ENCODE measurements at regions not wholly inside any gene's neighbourhood (a gene's known extent, or its start where the extent isn't known, plus 50 kb on each side); places are given as distances from the start of the nearest gene placed in this dataset.

DNA sequence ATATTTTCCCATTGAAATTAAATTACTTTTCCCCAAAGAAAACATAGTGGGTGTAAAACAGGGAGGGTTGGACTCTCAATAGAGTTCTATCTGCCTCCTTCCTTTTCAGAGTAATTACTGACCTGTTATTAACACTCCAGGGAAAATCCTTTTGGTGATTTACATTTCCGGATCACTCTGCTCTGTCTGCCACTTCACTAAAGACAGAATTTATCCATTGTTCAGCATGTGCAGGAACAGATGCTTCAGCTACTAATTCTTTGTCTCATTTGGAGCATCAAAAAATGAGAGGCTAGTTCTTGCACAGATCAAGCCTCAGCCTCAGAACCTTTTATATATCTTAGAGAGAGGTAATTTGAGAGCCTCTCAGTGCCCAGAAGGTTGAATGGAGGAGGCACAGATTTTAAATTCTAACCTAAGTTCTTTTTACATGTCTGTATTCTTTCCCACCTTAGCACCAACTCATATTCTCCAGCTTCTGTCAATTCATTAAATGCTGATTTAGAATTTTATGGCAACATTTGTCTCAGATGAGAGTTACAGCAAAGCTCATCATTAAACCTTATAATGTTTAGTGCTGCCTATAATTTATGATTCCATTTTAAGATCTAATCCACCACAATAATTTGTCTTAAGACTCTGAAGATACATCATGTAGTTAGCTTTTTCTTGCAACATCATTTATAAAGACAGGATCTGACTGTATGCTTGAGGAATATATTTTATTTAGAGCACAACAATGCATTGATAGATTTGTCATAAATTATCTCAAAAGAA, 1494.4 kb downstream of the STIM2 start:
- DNase-seq (no peak), FAIRE-seq (no peak)
- Histone ChIP-seq H3K9me3 (ENCODE audit: control insufficient read depth in 2 of 3, insufficient read depth in 1 of 3, low read length in 3 of 3) (no peaks in the 10 kb centered on the region), H3K9ac (ENCODE audit: low read length in 3 of 3) (no peak overlapping the region), H3K36me3 (ENCODE audit: control insufficient read depth in 2 of 3, insufficient read depth in 3 of 3, low read length in 3 of 3) (no peaks in the 10 kb centered on the region), H3K4me1 (ENCODE audit: control insufficient read depth in 2 of 3, insufficient read depth in 2 of 3, low read depth in 1 of 3, low read length in 3 of 3) (no peaks in the 10 kb centered on the region), H3K4me3 (ENCODE audit: low read length in 3 of 3) (no peak overlapping the region), H3K27ac (ENCODE audit: low read depth in 2 of 2, low read length in 2 of 2) (no peak overlapping the region), H3K27me3 (ENCODE audit: control insufficient read depth, insufficient read depth, low read length) (no peaks in the 10 kb centered on the region)
- TF ChIP-seq, protein P1, sequence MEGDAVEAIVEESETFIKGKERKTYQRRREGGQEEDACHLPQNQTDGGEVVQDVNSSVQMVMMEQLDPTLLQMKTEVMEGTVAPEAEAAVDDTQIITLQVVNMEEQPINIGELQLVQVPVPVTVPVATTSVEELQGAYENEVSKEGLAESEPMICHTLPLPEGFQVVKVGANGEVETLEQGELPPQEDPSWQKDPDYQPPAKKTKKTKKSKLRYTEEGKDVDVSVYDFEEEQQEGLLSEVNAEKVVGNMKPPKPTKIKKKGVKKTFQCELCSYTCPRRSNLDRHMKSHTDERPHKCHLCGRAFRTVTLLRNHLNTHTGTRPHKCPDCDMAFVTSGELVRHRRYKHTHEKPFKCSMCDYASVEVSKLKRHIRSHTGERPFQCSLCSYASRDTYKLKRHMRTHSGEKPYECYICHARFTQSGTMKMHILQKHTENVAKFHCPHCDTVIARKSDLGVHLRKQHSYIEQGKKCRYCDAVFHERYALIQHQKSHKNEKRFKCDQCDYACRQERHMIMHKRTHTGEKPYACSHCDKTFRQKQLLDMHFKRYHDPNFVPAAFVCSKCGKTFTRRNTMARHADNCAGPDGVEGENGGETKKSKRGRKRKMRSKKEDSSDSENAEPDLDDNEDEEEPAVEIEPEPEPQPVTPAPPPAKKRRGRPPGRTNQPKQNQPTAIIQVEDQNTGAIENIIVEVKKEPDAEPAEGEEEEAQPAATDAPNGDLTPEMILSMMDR (IDR thresholded peaks at IDR 0.05; ENCODE audit: borderline replicate concordance, extremely low read depth, insufficient read depth), result no peak
- intact Hi-C loops (cut with DNase I), result no loop called here

DNA sequence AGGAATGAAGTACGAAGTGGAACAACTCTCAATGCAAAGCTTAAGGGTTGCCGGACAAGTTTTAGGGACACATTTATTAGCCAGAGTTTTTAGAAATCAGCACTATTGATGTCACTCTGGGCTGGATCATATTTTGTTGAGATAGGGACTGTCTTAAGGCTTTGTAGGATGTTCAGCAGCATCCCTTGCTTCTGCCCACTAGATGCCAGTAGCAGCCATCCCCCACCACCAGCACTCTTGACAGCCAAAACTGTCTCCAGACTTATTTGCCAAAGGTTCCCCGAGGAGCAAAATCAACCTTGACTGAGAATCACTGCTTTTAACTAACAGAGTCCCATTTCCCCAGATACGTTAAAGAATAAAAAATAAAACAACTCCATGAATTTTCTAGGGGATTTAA, 1497.3 kb downstream of the STIM2 start:
- Histone ChIP-seq H3K4me3 (ENCODE audit: low read length in 3 of 3) (no peak overlapping the region), H3K36me3 (ENCODE audit: control insufficient read depth in 2 of 3, insufficient read depth in 3 of 3, low read length in 3 of 3) (no peaks in the 10 kb centered on the region), H3K27me3 (ENCODE audit: control insufficient read depth, insufficient read depth, low read length) (no peaks in the 10 kb centered on the region), H3K9me3 (ENCODE audit: control insufficient read depth in 2 of 3, insufficient read depth in 1 of 3, low read length in 3 of 3) (no peaks in the 10 kb centered on the region), H3K4me1 (ENCODE audit: control insufficient read depth in 2 of 3, insufficient read depth in 2 of 3, low read depth in 1 of 3, low read length in 3 of 3) (no peaks in the 10 kb centered on the region), H3K27ac (ENCODE audit: low read depth in 2 of 2, low read length in 2 of 2) (no peak overlapping the region), H3K9ac (ENCODE audit: low read length in 3 of 3) (no peak overlapping the region)
- DNase-seq, result peak in 1 of 5 donors; percentile 11
- TF ChIP-seq, protein P1 (IDR thresholded peaks at IDR 0.05; ENCODE audit: borderline replicate concordance, extremely low read depth, insufficient read depth), result no peak
- FAIRE-seq, result no peak
- intact Hi-C loops (cut with DNase I), result no loop called here

DNA sequence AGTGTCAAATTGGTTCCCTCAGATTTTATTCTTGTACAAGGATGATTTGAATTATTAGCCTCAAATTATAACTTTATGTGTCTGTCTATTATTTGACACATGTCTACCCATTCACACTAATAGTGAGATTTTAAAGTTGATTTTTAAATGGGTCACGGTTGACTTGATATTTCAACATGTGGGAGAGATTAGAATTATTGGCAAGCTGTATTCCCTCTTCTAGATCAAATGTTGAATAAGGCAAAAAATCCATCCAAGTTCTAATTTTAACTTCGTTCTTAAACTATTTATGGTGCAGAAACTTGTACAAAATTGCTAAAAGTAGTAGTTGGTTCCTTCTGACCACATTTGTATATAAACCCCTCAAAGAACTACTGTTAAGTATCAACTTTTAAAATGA, 1498.0 kb downstream of the STIM2 start:
- no peak for FAIRE-seq
- Histone ChIP-seq H3K27me3 (ENCODE audit: control insufficient read depth, insufficient read depth, low read length) (no peaks in the 10 kb centered on the region), H3K9me3 (ENCODE audit: control insufficient read depth in 2 of 3, insufficient read depth in 1 of 3, low read length in 3 of 3) (no peaks in the 10 kb centered on the region), H3K36me3 (ENCODE audit: control insufficient read depth in 2 of 3, insufficient read depth in 3 of 3, low read length in 3 of 3) (no peaks in the 10 kb centered on the region), H3K4me3 (ENCODE audit: low read length in 3 of 3) (no peak overlapping the region), H3K9ac (ENCODE audit: low read length in 3 of 3) (no peak overlapping the region), H3K27ac (ENCODE audit: low read depth in 2 of 2, low read length in 2 of 2) (no peak overlapping the region), H3K4me1 (ENCODE audit: control insufficient read depth in 2 of 3, insufficient read depth in 2 of 3, low read depth in 1 of 3, low read length in 3 of 3) (no peaks in the 10 kb centered on the region)
- TF ChIP-seq, protein P1 (IDR thresholded peaks at IDR 0.05; ENCODE audit: borderline replicate concordance, extremely low read depth, insufficient read depth), result no peak
- intact Hi-C loops (cut with DNase I), result no loop called here
- no peak for DNase-seq

DNA sequence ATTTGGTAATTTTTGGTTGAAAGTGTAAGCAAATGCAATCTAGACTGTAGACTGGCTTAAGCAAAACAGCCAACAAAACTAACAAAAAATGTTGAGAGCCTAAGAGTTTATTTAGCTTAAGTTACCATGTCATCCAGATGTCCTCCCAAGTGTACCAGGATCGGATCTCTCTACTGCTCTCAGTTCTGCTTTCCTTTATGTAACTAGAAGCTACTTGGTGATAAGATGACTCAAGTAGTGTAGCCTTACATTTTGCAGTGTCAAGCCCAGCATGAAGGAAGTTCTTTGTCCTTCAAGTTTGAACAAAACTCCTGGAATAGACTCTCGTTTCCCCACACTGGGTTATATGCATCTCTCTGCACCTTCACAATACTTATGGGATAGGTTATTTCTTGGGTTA, 1500.0 kb downstream of the STIM2 start:
- FAIRE-seq, result no peak
- Histone ChIP-seq H3K36me3 (ENCODE audit: control insufficient read depth in 2 of 3, insufficient read depth in 3 of 3, low read length in 3 of 3) (no peaks in the 10 kb centered on the region), H3K4me3 (ENCODE audit: low read length in 3 of 3) (no peak overlapping the region), H3K27ac (ENCODE audit: low read depth in 2 of 2, low read length in 2 of 2) (no peak overlapping the region), H3K9me3 (ENCODE audit: control insufficient read depth in 2 of 3, insufficient read depth in 1 of 3, low read length in 3 of 3) (no peaks in the 10 kb centered on the region), H3K9ac (ENCODE audit: low read length in 3 of 3) (no peak overlapping the region), H3K27me3 (ENCODE audit: control insufficient read depth, insufficient read depth, low read length) (no peaks in the 10 kb centered on the region), H3K4me1 (ENCODE audit: control insufficient read depth in 2 of 3, insufficient read depth in 2 of 3, low read depth in 1 of 3, low read length in 3 of 3) (no peaks in the 10 kb centered on the region)
- TF ChIP-seq, protein P1 (IDR thresholded peaks at IDR 0.05; ENCODE audit: borderline replicate concordance, extremely low read depth, insufficient read depth), result no peak
- intact Hi-C loops (cut with DNase I), result no loop called here
- no peak for DNase-seq
